Tibial nerve (tissue), 4 donors: ENCODE measurements at regions not wholly inside any gene's neighbourhood (a gene's known extent, or its start where the extent isn't known, plus 50 kb on each side); places are given as distances from the start of the nearest gene placed in this dataset.

Experiments
- CTCF ChIP-seq, 5 experiments: fragments of 200-600 bp in 3 of 5; fragments of 450-650 bp in 2 of 5; sonication (generic) in 3 of 5; IDR thresholded peaks; one replicate each; pipeline ENCODE4 v1.5.1; 2016 to 2019; ENCODE audit warnings: antibody characterized with exemption in 5 of 5, mild to moderate bottlenecking in 3 of 5, moderate library complexity in 2 of 5
- EP300 ChIP-seq, 2 donors: sonication (generic); formaldehyde crosslinking; IDR thresholded peaks; one replicate each; pipeline ENCODE4 v1.6.1; 2017; ENCODE audit warnings: antibody characterized with exemption in 2 of 2, mild to moderate bottlenecking in 1 of 2
- POLR2A ChIP-seq, 2 donors: fragments of 450-650 bp; IDR thresholded peaks; one replicate each; pipeline ENCODE4 v1.6.1; 2017; ENCODE audit warnings: antibody characterized with exemption in 2 of 2, mild to moderate bottlenecking in 2 of 2, moderate library complexity in 2 of 2

- TF ChIP-seq POLR2A (IDR thresholded peaks at IDR 0.05): no peak
- TF ChIP-seq EP300 (IDR thresholded peaks at IDR 0.05): no peak
- no peak for TF ChIP-seq CTCF (IDR thresholded peaks at IDR 0.05)
These were observed 347.2 kb downstream of the EFNA5 start for GRCh38 chr5:107323536-107323935.
